HUES6 (cell line): ENCODE measurements at regions not wholly inside any gene's neighbourhood (a gene's known extent, or its start where the extent isn't known, plus 50 kb on each side); places are given as distances from the start of the nearest gene placed in this dataset.

Experiments used
- H3K27ac ChIP-seq: 2 replicates; pipeline ENCODE4 v1.7.0; 2013; ENCODE audit warnings: low read depth, mild to moderate bottlenecking, low read length, inconsistent platforms
- H3K27me3 ChIP-seq: 2 replicates; pipeline ENCODE4 v1.6.1; 2013; ENCODE audit warnings: low read length; ENCODE audit not compliant: control insufficient read depth, insufficient read depth
- H3K36me3 ChIP-seq: 2 replicates; pipeline ENCODE4 v1.6.1; 2013; ENCODE audit warnings: low read length; ENCODE audit not compliant: control insufficient read depth, insufficient read depth
- H3K4me1 ChIP-seq: 2 replicates; pipeline ENCODE4 v1.6.1; 2013; ENCODE audit warnings: low read length; ENCODE audit not compliant: control insufficient read depth, insufficient read depth
- H3K4me3 ChIP-seq: 2 replicates; pipeline ENCODE4 v1.5.1; 2013; ENCODE audit warnings: low read depth, low read length
- H3K9ac ChIP-seq: one replicate; pipeline ENCODE4 v1.6.1; 2013; ENCODE audit warnings: mild to moderate bottlenecking, low read length
- H3K9me3 ChIP-seq: 2 replicates; pipeline ENCODE4 v1.6.1; 2013; ENCODE audit warnings: low read depth, low read length; ENCODE audit not compliant: control insufficient read depth, insufficient read depth

- no peak overlapping the region for H3K4me3 ChIP-seq
- H3K27me3 ChIP-seq: no peaks in the 10 kb centered on the region
- no peaks in the 10 kb centered on the region for H3K36me3 ChIP-seq
- no peaks in the 10 kb centered on the region for H3K9me3 ChIP-seq
- no peaks in the 10 kb centered on the region for H3K4me1 ChIP-seq
- H3K9ac ChIP-seq: no peak overlapping the region
- H3K27ac ChIP-seq: no peak overlapping the region
These were observed 55.9 kb upstream of the UMPS start for GRCh38 chr3:124674336-124674735.

DNA sequence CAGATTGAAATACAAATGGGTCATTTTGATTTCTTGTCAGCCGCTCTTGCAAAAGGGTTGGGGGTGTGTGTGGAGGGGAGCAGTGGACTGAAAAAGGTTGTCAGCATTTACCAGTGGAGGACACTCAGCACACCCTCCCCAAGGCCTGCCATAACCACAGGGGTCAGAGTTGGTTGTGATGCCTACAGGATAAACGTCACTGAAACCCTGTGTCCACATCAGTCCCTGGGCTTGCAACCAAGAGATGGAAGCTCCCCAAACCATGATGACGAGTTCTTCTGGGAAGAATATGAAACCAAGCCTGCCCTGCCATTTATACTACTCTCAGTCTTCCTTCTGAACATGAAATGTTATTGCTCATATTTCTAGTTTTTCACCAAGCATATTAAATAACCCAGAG lies 54.0 kb upstream of the UMPS start:
- no peaks in the 10 kb centered on the region for H3K27me3 ChIP-seq
- H3K4me3 ChIP-seq: no peak overlapping the region
- H3K9ac ChIP-seq: no peak overlapping the region

DNA sequence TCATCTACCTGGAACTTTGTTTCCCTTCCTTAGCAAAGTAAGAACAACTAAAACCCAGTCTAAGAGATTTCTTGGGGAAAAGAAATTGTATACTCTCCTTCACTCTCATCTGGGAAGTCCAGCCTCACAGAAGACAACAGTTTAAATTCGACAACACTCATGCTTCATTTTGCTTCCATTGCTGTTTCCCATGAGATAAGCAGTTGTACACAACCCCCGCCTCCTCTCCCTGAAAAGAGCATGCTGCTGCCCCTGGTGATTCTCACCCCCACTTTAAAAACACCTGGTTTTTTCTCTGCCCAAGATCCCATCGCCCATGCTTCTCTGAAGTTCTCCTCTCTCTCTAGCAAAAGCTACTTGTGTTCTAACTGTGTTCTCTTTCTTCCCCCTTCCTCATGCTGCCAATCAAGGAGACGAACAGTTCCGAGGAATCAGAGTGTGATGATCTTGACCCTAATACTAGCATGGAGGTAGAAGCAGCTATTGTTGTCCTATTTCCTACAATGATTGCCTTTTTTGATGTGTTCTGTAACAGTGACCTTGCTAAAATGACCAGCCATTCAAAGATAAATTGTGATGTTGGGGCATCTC lies 51.1 kb upstream of the UMPS start:
- Histone ChIP-seq H3K27ac (no peak overlapping the region), H3K36me3 (no peaks in the 10 kb centered on the region), H3K4me3 (no peak overlapping the region), H3K4me1 (no peaks in the 10 kb centered on the region), H3K9me3 (no peaks in the 10 kb centered on the region), H3K27me3 (no peaks in the 10 kb centered on the region), H3K9ac (no peak overlapping the region)

More for the DNA sequence above, 54.0 kb upstream of the UMPS start:
- H3K4me1 ChIP-seq: no peaks in the 10 kb centered on the region
- no peaks in the 10 kb centered on the region for H3K36me3 ChIP-seq
- H3K27ac ChIP-seq: no peak overlapping the region
- H3K9me3 ChIP-seq: no peaks in the 10 kb centered on the region
